HG02610 (cell line): ENCODE measurements at regions not wholly inside any gene's neighbourhood (a gene's known extent, or its start where the extent isn't known, plus 50 kb on each side); places are given as distances from the start of the nearest gene placed in this dataset.

Experiments
- ATAC-seq: cut with Tn5 transposase; IDR thresholded peaks from one replicate; pipeline ENCODE4 v1.9.1; 2021; ENCODE audit warnings: mild to moderate bottlenecking, moderate library complexity; ENCODE audit not compliant: unreplicated experiment

GRCh38 chr5:117860550-117860949 lies 1127.8 kb downstream of the DTWD2 start:
- no peak for ATAC-seq

GRCh38 chr5:117859176-117859575 lies 1129.2 kb downstream of the DTWD2 start:
- ATAC-seq = no peak

- ATAC-seq = no peak
Observed at GRCh38 chr5:117856713-117857112, 1131.6 kb downstream of the DTWD2 start.

DNA sequence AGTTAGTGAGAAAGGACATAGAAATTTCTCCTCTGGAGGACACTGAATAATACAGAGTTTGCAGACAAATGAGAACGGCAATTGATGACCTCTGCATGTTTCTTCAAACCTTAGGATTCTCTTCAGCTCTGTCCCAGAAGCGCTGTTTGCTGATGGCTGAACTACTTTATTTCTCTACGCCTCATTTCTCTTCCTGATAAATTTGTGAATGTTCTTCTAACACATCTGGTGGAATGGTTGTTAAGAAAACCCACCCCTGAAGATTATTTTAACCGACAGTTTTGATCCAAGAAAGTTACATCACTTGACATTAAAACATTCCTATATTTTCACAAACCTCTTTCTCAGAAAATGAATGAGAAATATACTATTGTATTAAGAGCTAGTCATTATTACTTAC lies 1150.6 kb downstream of the DTWD2 start:
- ATAC-seq = no peak

DNA sequence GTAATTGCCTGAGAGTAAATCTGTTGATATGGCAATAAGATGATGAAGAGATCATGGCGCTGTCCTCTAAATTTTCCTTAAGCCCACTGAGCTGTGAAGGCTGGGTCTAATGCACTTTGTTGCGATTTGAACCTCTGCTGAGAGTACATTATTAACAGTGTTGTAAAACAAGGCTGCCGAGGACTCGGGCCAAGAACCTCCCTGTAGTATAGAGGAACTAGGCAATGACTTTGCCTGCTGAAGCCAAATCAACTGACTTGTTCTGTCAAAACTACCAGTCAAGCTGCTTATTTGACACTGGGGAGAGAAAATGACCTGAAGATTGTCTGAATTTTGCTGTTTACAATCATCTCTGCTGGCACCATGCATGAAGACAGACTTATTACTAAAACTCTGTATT lies 1154.7 kb downstream of the DTWD2 start:
- no peak for ATAC-seq

DNA sequence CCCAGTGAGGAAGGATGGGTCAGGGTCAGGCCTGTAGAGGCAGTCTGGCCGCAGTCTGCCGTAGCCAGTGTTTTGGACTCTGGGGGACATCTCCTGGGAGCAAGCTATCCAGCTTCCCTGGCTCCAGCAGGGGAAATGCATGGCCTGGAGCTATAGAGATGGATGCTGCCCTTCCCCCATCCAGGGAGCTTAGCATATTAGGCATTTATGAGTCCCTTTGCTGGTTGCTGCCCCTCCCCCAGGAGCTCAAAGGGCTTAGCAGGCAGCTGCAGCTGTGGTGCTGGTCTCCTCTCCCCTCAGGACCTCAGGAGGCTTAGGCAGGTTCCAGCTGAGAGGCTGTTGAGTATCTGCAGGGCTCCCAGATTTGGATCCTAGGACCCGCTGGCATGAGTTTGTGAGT lies 1158.7 kb downstream of the DTWD2 start:
- ATAC-seq = no peak

GRCh38 chr5:117813850-117814249 lies 1174.5 kb downstream of the DTWD2 start:
- ATAC-seq = no peak

GRCh38 chr5:117812861-117813260 lies 1175.5 kb downstream of the DTWD2 start:
- no peak for ATAC-seq

DNA sequence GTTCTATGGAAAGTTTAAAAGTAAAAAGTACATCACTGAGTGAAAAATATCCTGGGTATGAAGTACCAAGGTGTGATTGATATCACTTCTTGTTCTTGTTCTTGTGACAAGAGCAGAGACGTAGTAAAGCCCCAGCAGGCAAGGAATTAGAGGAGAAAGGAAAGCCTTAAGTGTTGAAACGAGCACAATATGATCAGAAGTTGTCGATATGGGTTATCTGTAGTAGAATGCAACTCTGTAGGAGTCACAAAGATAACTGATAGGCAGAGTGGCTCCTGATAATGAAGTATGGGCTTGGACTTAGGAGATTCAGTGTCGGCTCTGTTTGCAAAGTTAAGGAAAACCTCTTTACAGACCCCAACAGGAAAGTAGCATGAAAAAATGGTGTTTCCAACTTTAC lies 1179.1 kb downstream of the DTWD2 start:
- ATAC-seq = no peak

- no peak for ATAC-seq
Observed at GRCh38 chr5:117805058-117805457, 1183.3 kb downstream of the DTWD2 start.

DNA sequence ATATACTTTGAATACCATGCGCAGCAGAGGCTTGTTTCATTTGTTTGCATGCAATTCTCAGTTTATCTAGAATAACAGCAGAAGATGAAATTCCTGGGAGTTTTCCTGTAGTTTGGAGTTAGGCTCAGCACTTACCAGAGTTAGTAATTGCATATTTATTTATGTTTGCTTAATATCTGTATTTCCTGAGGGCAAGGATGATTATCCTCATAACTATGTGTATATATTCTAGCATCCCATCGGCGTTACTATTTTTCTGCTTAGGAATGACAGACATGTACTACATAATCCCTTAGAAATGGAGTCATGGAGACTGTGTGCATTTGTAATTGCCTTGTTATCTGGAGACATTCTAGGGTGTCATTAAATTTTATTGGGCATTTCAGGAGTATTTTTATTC lies 1184.8 kb downstream of the DTWD2 start:
- ATAC-seq = no peak

- no peak for ATAC-seq
Observed at GRCh38 chr5:117801583-117801982, 1186.8 kb downstream of the DTWD2 start.

DNA sequence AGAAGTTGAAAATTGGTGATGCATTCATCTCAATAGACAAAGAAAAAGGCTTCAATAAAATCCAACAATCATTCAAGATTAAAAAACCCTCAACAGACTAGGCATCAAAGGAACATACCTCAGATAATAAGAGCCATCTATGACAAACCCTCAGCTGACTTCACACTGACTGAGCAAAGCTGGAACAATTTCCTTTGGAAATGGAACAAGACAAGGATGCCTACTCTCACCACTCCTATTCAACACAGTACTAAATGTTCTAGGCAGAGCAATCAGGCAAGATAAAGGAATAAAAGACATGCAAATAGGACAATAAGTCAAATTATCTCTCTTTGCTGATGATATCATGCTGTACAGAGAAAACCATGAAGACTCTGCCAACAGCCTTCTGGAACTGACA lies 1188.1 kb downstream of the DTWD2 start:
- ATAC-seq = no peak

DNA sequence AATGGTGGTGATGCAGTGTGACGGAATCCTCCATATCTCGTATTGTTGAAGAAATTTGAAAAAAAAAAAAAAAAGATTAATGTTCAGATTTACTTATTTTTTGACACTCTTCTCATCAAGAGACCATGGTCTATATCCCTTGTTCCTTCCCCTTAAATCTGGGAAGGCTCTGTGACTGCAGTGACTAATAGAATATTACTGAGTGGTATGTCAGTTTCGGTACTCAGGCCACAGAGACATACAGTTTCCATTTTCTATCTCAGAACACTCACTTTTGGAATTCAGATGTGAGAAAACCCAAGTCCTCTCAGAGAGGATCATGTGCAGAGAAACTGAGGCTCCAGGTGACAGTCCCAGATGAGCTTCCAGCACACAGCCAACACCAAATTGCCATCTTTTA lies 1193.5 kb downstream of the DTWD2 start:
- ATAC-seq = no peak

- no peak for ATAC-seq
Observed at GRCh38 chr5:117793963-117794362, 1194.4 kb downstream of the DTWD2 start.

- ATAC-seq = no peak
Observed at GRCh38 chr5:117792476-117792875, 1195.9 kb downstream of the DTWD2 start.

GRCh38 chr5:117788596-117788995 lies 1199.8 kb downstream of the DTWD2 start:
- no peak for ATAC-seq

- ATAC-seq = no peak
Observed at GRCh38 chr5:117779171-117779570, 1204.5 kb upstream of the SEMA6A start.

DNA sequence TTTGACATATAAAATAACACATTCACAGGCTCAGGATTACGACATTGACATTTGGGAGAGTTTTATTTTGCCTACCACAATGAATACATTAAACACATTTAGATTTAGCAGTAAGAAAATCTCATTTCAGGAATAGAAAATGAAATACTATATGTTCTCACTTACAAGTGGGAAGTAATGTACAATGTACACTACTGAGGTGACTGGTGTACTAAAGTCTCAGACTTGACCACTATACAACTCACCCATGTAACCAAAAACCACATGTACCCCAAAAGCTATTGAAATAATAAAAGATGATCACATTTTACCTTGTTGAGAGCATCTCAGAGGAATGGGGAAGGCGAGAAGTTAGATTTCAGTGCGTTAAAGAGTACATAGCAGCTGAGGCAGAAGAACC lies 1202.4 kb upstream of the SEMA6A start:
- ATAC-seq = peak; percentile 74

DNA sequence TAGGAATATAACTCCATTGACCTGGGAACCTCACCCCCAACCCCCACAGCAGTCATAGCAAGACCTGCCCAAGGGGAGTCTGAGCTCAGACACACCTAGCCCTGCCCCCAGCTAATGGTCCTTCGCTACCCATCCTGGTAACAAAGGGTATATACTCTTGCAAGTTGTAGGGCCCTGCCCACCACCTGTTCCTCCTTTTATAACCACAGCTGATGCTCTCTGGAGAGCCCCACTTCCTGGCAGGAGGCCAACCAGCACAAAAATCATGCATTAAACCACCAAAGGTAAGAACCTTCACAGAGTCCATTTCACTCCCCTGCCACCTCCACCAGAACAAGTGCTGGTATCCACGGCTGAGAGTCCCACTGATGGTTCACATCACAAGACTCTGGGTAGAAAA lies 1195.3 kb upstream of the SEMA6A start:
- ATAC-seq = no peak

DNA sequence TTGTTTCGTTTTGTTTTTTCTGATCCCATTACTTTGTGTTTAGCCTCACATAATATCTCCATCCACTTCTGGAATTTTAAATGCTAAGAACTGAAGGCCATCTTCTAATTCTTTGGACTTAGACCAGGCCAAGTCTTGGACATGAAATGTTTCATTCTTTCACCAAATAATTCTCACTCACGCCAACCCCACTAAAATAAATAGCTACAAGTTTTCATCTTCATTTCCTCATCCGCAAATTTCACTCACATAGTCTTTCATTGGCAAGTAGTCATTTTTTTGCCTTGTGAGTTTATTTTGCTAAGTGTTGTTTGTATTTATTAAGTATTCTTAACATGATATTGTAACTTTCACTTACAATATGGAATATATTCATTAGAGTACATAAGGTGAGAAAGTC lies 1188.6 kb upstream of the SEMA6A start:
- ATAC-seq = no peak

GRCh38 chr5:117761186-117761585 lies 1186.6 kb upstream of the SEMA6A start:
- ATAC-seq = no peak

DNA sequence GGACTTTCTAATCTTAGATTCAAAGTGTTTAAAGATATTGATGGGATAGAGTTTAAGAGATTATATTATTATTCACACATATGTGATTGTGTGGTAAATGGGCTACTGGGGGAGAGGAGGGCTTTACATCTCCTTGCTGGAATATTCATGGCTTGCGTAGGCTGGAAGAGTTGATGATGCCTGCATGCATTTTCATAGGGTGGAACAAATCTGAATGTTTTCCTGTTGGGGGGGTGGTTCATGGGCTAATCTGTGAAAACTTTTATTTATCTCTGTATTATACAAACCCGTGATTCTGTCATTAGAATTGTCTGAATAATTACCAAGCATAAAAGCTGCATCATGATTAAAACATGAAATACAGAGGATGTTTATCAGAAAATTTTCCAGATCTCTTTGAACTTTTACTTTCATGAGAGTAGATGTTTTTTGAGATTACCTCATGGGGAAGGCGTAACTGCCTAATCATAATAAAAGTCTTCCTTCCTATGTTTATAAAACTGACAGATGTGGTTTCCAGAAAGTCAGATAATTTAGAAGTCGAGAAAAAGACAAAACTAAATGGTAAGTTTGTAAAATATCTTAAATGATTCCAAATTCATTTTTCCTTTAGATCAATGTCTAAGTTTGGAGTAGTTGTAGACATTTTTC lies 1185.4 kb upstream of the SEMA6A start:
- no peak for ATAC-seq
